Tibial artery (tissue), 4 donors: ENCODE measurements at regions not wholly inside any gene's neighbourhood (a gene's known extent, or its start where the extent isn't known, plus 50 kb on each side); places are given as distances from the start of the nearest gene placed in this dataset.

Experiments
- DNase-seq, 2 donors: peaks; one replicate each; pipeline ENCODE4 v3.0.0-alpha.2; 2019
- H3K27ac ChIP-seq, 2 donors: fragments of 200-600 bp; sonication (generic) in 1 of 2; 1 replicate in 1 of 2; 2 replicates in 1 of 2; pipeline ENCODE4 v1.5.1; 2018 to 2019; ENCODE audit warnings: mild to moderate bottlenecking in 1 of 2
- H3K27me3 ChIP-seq, 2 donors: fragments of 200-600 bp; sonication (generic) in 1 of 2; one replicate each; pipeline versions ENCODE4 v1.5.1 to v1.6.0; 2016 to 2019
- H3K36me3 ChIP-seq, 3 donors: fragments of 200-600 bp; sonication (generic) in 2 of 3; one replicate each; pipeline ENCODE4 v1.5.1; 2016 to 2019; ENCODE audit warnings: mild to moderate bottlenecking in 2 of 3
- H3K4me1 ChIP-seq, 4 donors: fragments of 200-600 bp; sonication (generic) in 2 of 4; 1 replicate in 3 of 4; 2 replicates in 1 of 4; pipeline ENCODE4 v1.5.1; 2016 to 2019
- H3K4me3 ChIP-seq, 2 donors: fragments of 200-600 bp; sonication (generic) in 1 of 2; 1 replicate in 1 of 2; 2 replicates in 1 of 2; pipeline ENCODE4 v1.5.1; 2018 to 2019; ENCODE audit warnings: mild to moderate bottlenecking in 2 of 2
- H3K9me3 ChIP-seq, 3 donors: fragments of 200-600 bp; sonication (generic) in 1 of 3; one replicate each; pipeline ENCODE4 v1.5.1; 2016 to 2019
- CTCF ChIP-seq, 2 experiments: fragments of 200-600 bp in 1 of 2; fragments of 450-650 bp in 1 of 2; IDR thresholded peaks; one replicate each; pipeline ENCODE4 v1.5.1; 2017 to 2019; ENCODE audit warnings: antibody characterized with exemption in 2 of 2, mild to moderate bottlenecking in 1 of 2, moderate library complexity in 1 of 2
- intact Hi-C: fragments of 100-400 bp; cut with DNase I; formaldehyde crosslinking; loops from one replicate; pipeline ENCODE4 v1.15.0; 2023; ENCODE audit warnings: low total_unique reads

GRCh38 chr6:50990750-50991446 lies 172.2 kb downstream of the TFAP2B start:
- no peak overlapping the region for H3K4me3 ChIP-seq
- no peak overlapping the region for H3K27ac ChIP-seq
- no peaks in the 10 kb centered on the region for H3K9me3 ChIP-seq
- no peak for TF ChIP-seq CTCF (IDR thresholded peaks at IDR 0.05)
- DNase-seq: no peak
- H3K27me3 ChIP-seq: no peaks in the 10 kb centered on the region
- no peaks in the 10 kb centered on the region for H3K36me3 ChIP-seq
- H3K4me1 ChIP-seq: no peaks in the 10 kb centered on the region
- intact Hi-C loops: no loop called here

- DNase-seq: no peak
- intact Hi-C loops: no loop called here
- TF ChIP-seq CTCF (IDR thresholded peaks at IDR 0.05): no peak
- Histone ChIP-seq H3K4me3 (no peak overlapping the region), H3K9me3 (no peaks in the 10 kb centered on the region), H3K36me3 (no peaks in the 10 kb centered on the region), H3K27ac (no peak overlapping the region), H3K27me3 (no peaks in the 10 kb centered on the region), H3K4me1 (no peaks in the 10 kb centered on the region)
Measured at GRCh38 chr6:50992232-50992631, 173.6 kb downstream of the TFAP2B start.

- H3K36me3 ChIP-seq: no peaks in the 10 kb centered on the region
- no peaks in the 10 kb centered on the region for H3K4me1 ChIP-seq
- DNase-seq: no peak
- H3K27me3 ChIP-seq: no peaks in the 10 kb centered on the region
- H3K4me3 ChIP-seq: no peak overlapping the region
- intact Hi-C loops: no loop called here
- no peak overlapping the region for H3K27ac ChIP-seq
- H3K9me3 ChIP-seq: no peaks in the 10 kb centered on the region
- TF ChIP-seq CTCF (IDR thresholded peaks at IDR 0.05): no peak
Measured at GRCh38 chr6:50992704-50993625, 174.3 kb downstream of the TFAP2B start.

- no peak overlapping the region for H3K4me3 ChIP-seq
- no peak for TF ChIP-seq CTCF (IDR thresholded peaks at IDR 0.05)
- H3K27ac ChIP-seq: no peak overlapping the region
- intact Hi-C loops: no loop called here
- no peak for DNase-seq
- no peaks in the 10 kb centered on the region for H3K4me1 ChIP-seq
- no peaks in the 10 kb centered on the region for H3K36me3 ChIP-seq
- no peaks in the 10 kb centered on the region for H3K9me3 ChIP-seq
- no peaks in the 10 kb centered on the region for H3K27me3 ChIP-seq
Measured at GRCh38 chr6:50993941-50994720, 175.5 kb downstream of the TFAP2B start.

GRCh38 chr6:50995036-50995435 lies 176.4 kb downstream of the TFAP2B start:
- H3K36me3 ChIP-seq: no peaks in the 10 kb centered on the region
- H3K4me1 ChIP-seq: no peaks in the 10 kb centered on the region
- no peak for DNase-seq
- H3K27ac ChIP-seq: no peak overlapping the region
- TF ChIP-seq CTCF (IDR thresholded peaks at IDR 0.05): no peak
- no peak overlapping the region for H3K4me3 ChIP-seq
- intact Hi-C loops: no loop called here
- H3K27me3 ChIP-seq: no peaks in the 10 kb centered on the region
- no peaks in the 10 kb centered on the region for H3K9me3 ChIP-seq
